ENCODE measurements at regions not wholly inside any gene's neighbourhood (a gene's known extent, or its start where the extent isn't known, plus 50 kb on each side); places are given as distances from the start of the nearest gene placed in this dataset.

DNA sequence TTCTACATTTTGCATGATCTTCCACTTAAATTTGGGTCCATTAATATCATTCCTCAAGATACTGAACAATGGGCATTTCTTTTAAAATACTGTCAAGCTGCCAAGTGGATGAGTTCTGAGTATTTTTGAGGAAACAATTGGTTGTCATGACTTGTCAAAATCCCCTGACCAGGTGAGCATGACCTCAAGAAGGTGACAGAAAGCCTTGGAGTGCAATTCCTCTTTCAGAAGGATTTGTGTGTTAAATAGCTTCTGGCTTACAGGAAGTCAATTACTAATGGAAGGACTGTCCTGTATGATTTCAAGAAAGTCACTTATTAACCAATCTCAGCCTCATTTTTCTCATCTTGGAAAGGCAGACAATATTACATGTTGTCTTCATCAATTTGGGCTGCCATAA, 460.6 kb downstream of the TSN start:
- TF ChIP-seq, protein P1, sequence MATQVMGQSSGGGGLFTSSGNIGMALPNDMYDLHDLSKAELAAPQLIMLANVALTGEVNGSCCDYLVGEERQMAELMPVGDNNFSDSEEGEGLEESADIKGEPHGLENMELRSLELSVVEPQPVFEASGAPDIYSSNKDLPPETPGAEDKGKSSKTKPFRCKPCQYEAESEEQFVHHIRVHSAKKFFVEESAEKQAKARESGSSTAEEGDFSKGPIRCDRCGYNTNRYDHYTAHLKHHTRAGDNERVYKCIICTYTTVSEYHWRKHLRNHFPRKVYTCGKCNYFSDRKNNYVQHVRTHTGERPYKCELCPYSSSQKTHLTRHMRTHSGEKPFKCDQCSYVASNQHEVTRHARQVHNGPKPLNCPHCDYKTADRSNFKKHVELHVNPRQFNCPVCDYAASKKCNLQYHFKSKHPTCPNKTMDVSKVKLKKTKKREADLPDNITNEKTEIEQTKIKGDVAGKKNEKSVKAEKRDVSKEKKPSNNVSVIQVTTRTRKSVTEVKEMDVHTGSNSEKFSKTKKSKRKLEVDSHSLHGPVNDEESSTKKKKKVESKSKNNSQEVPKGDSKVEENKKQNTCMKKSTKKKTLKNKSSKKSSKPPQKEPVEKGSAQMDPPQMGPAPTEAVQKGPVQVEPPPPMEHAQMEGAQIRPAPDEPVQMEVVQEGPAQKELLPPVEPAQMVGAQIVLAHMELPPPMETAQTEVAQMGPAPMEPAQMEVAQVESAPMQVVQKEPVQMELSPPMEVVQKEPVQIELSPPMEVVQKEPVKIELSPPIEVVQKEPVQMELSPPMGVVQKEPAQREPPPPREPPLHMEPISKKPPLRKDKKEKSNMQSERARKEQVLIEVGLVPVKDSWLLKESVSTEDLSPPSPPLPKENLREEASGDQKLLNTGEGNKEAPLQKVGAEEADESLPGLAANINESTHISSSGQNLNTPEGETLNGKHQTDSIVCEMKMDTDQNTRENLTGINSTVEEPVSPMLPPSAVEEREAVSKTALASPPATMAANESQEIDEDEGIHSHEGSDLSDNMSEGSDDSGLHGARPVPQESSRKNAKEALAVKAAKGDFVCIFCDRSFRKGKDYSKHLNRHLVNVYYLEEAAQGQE (IDR thresholded peaks at IDR 0.05; ENCODE audit: insufficient read depth in 1 of 2, low read depth in 2 of 2, low read length in 2 of 2), result no peak
- TF ChIP-seq SIN3A (IDR thresholded peaks at IDR 0.05; ENCODE audit: borderline replicate concordance, insufficient read depth, low read length), result no peak
- TF ChIP-seq FOXP2 (optimal IDR thresholded peaks at IDR 0.05; ENCODE audit: borderline replicate concordance, extremely low read depth, extremely low read length, insufficient read depth), result no peak
- TF ChIP-seq TAF1 (IDR thresholded peaks at IDR 0.05; ENCODE audit: borderline replicate concordance, insufficient read depth, low read length), result no peak
- TF ChIP-seq POLR2AphosphoS5 (IDR thresholded peaks at IDR 0.05; ENCODE audit: low read depth, low read length), result no peak

DNA sequence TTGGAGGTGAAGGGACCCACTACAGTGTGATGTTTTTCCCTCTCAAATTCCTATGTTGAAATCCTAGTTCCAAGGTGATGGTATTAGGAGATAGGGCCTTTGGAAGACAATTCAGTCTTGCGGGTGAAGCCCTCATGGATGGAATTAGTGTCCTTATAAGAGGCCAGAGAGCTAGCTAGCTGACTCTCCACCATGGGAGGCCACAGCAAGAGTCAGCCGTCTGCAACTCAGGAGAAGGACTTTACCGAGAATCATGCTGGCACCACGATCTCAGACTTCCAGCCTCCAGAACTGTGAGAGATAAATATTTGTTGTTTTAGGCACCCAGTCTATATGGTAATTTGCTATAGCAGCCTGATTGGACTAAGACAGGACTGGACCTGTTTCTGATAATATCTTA, 461.4 kb downstream of the TSN start:
- TF ChIP-seq TAF1 (IDR thresholded peaks at IDR 0.05; ENCODE audit: borderline replicate concordance, insufficient read depth, low read length) (no peak), POLR2AphosphoS5 (IDR thresholded peaks at IDR 0.05; ENCODE audit: low read depth, low read length) (no peak), FOXP2 (optimal IDR thresholded peaks at IDR 0.05; ENCODE audit: borderline replicate concordance, extremely low read depth, extremely low read length, insufficient read depth) (no peak), SIN3A (IDR thresholded peaks at IDR 0.05; ENCODE audit: borderline replicate concordance, insufficient read depth, low read length) (no peak)
- TF ChIP-seq, protein P1 (IDR thresholded peaks at IDR 0.05; ENCODE audit: insufficient read depth in 1 of 2, low read depth in 2 of 2, low read length in 2 of 2), result no peak

DNA sequence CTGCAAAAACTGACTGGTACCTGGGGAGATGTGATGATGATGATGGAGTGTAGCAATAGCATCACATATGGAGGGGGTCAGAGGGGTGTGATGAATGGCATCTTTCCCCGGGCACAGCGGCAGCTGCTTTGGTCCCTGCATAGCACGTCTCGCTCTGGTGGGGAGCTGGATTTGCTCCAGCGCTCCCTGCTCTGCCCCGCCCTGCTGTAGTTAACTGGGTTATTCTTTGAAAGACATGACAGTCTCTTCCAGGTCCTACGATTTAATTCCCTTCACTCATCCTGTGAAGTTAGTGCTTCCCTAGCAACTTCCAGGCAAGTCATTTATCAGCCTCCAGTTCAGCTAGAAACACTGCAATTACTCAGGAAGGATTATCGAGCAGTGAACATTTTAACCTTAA, 463.1 kb downstream of the TSN start:
- TF ChIP-seq POLR2AphosphoS5 (IDR thresholded peaks at IDR 0.05; ENCODE audit: low read depth, low read length) (no peak), TAF1 (IDR thresholded peaks at IDR 0.05; ENCODE audit: borderline replicate concordance, insufficient read depth, low read length) (no peak), SIN3A (IDR thresholded peaks at IDR 0.05; ENCODE audit: borderline replicate concordance, insufficient read depth, low read length) (no peak), FOXP2 (optimal IDR thresholded peaks at IDR 0.05; ENCODE audit: borderline replicate concordance, extremely low read depth, extremely low read length, insufficient read depth) (no peak)
- TF ChIP-seq, protein P1 (IDR thresholded peaks at IDR 0.05; ENCODE audit: insufficient read depth in 1 of 2, low read depth in 2 of 2, low read length in 2 of 2), result no peak

DNA sequence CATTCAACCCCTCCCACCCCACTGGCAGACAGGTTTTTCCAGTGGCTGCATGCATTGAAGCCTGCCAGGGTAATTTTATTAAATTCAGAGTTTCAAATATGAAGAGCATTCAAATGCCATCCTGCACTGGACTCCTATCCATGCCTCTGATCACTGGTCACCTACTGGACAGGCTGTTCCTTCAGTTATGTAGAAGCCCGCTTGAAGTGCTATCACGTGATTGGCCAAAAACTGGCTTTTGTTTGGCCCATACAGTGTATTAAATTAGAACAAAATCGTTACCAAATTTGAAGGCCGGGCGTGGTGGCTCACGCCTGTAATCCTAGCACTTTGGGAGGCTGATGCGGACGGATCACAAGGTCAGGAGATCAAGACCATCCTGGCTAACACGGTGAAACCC, 464.1 kb downstream of the TSN start:
- no peak for TF ChIP-seq TAF1 (IDR thresholded peaks at IDR 0.05; ENCODE audit: borderline replicate concordance, insufficient read depth, low read length)
- TF ChIP-seq, protein P1 (IDR thresholded peaks at IDR 0.05; ENCODE audit: insufficient read depth in 1 of 2, low read depth in 2 of 2, low read length in 2 of 2), result no peak
- TF ChIP-seq POLR2AphosphoS5 (IDR thresholded peaks at IDR 0.05; ENCODE audit: low read depth, low read length), result no peak
- TF ChIP-seq FOXP2 (optimal IDR thresholded peaks at IDR 0.05; ENCODE audit: borderline replicate concordance, extremely low read depth, extremely low read length, insufficient read depth), result no peak
- no peak for TF ChIP-seq SIN3A (IDR thresholded peaks at IDR 0.05; ENCODE audit: borderline replicate concordance, insufficient read depth, low read length)

DNA sequence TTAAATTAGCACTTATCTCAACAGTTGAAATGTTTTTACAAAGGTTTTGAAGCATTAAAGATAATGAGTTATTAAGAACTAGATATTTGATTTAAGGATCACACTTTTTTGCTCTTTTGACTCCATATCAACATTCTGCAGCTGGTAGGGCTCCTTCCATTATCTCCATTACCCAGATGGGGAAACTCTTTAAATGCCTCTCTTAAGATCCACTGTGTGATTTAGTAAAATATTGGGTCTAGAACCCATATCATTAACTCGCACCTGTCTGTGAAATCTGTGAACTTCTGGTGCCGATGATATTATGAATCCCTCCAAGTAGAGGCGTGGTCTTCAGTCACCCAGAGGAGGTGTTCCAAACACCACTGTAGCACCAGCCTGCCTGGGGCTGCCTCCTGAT, 466.2 kb downstream of the TSN start:
- no peak for TF ChIP-seq SIN3A (IDR thresholded peaks at IDR 0.05; ENCODE audit: borderline replicate concordance, insufficient read depth, low read length)
- no peak for TF ChIP-seq TAF1 (IDR thresholded peaks at IDR 0.05; ENCODE audit: borderline replicate concordance, insufficient read depth, low read length)
- no peak for TF ChIP-seq POLR2AphosphoS5 (IDR thresholded peaks at IDR 0.05; ENCODE audit: low read depth, low read length)
- TF ChIP-seq, protein P1 (IDR thresholded peaks at IDR 0.05; ENCODE audit: insufficient read depth in 1 of 2, low read depth in 2 of 2, low read length in 2 of 2), result no peak
- no peak for TF ChIP-seq FOXP2 (optimal IDR thresholded peaks at IDR 0.05; ENCODE audit: borderline replicate concordance, extremely low read depth, extremely low read length, insufficient read depth)

Measured in PFSK-1 (cell line).